Keratinocyte (primary cell): ENCODE measurements at regions not wholly inside any gene's neighbourhood (a gene's known extent, or its start where the extent isn't known, plus 50 kb on each side); places are given as distances from the start of the nearest gene placed in this dataset.

Experiments used
- DNase-seq: peaks from one replicate; pipeline ENCODE4 v3.0.0-alpha.2; 2011; ENCODE audit warnings: low read depth, missing footprints, low spot score
- FAIRE-seq: peaks from 2 replicates; lab custom pipeline; 2011; peaks lifted over from hg19 to GRCh38; lab: Jason Lieb, UNC
- H2AFZ ChIP-seq: 2 replicates; pipeline ENCODE4 v1.6.0; 2012; ENCODE audit warnings: low read length, control low read depth, inconsistent platforms; ENCODE audit not compliant: control insufficient read depth
- H3K27ac ChIP-seq: 2 replicates; pipeline ENCODE4 v1.5.1; 2011; ENCODE audit warnings: low read length; ENCODE audit not compliant: control insufficient read depth, insufficient read depth
- H3K27me3 ChIP-seq: 3 replicates; pipeline ENCODE4 v1.6.0; 2011; ENCODE audit warnings: low read length; ENCODE audit not compliant: control insufficient read depth, insufficient read depth; ENCODE audit errors: extremely low read depth
- H3K36me3 ChIP-seq, 2 experiments: 2 replicates in 1 of 2; 3 replicates in 1 of 2; pipeline ENCODE4 v1.5.1; 2011; ENCODE audit warnings: low read length in 2 of 2, mild to moderate bottlenecking in 1 of 2; ENCODE audit not compliant: control insufficient read depth in 2 of 2, insufficient read depth in 2 of 2; ENCODE audit errors: extremely low read depth in 1 of 2
- H3K4me1 ChIP-seq: 3 replicates; pipeline ENCODE4 v1.5.1; 2011; ENCODE audit warnings: low read length; ENCODE audit not compliant: control insufficient read depth, insufficient read depth; ENCODE audit errors: extremely low read depth
- H3K4me2 ChIP-seq: 3 replicates; pipeline ENCODE4 v1.6.0; 2011; ENCODE audit warnings: low read depth, low read length; ENCODE audit not compliant: control insufficient read depth, insufficient read depth; ENCODE audit errors: extremely low read depth
- H3K4me3 ChIP-seq, 3 experiments: fragments of 200-600 bp in 1 of 3; sonication (generic) in 1 of 3; 2 replicates in 2 of 3; 3 replicates in 1 of 3; pipeline ENCODE4 v1.5.1; 2011 to 2016; ENCODE audit warnings: low read length in 3 of 3, mild to moderate bottlenecking in 3 of 3, control low read depth in 2 of 3, inconsistent platforms in 1 of 3, low read depth in 1 of 3, mixed read lengths in 1 of 3, mixed run types in 1 of 3, moderate library complexity in 1 of 3; ENCODE audit not compliant: control insufficient read depth in 2 of 3, insufficient read depth in 2 of 3; ENCODE audit errors: extremely low read depth in 1 of 3
- H3K79me2 ChIP-seq: 2 replicates; pipeline ENCODE4 v1.6.0; 2012; ENCODE audit warnings: low read length; ENCODE audit not compliant: control insufficient read depth, insufficient read depth
- H3K9ac ChIP-seq: 3 replicates; pipeline ENCODE4 v1.6.0; 2011; ENCODE audit warnings: low read length; ENCODE audit not compliant: control insufficient read depth, insufficient read depth; ENCODE audit errors: extremely low read depth
- H3K9me1 ChIP-seq: 3 replicates; pipeline ENCODE4 v1.6.0; 2011; ENCODE audit warnings: low read length; ENCODE audit not compliant: control insufficient read depth, insufficient read depth; ENCODE audit errors: extremely low read depth
- H3K9me3 ChIP-seq: 2 replicates; pipeline ENCODE4 v1.5.1; 2012; ENCODE audit warnings: low read depth, low read length; ENCODE audit not compliant: control insufficient read depth
- H4K20me1 ChIP-seq: 3 replicates; pipeline ENCODE4 v1.6.0; 2011; ENCODE audit warnings: low read length; ENCODE audit not compliant: control insufficient read depth, insufficient read depth; ENCODE audit errors: extremely low read depth
- CTCF ChIP-seq, 3 experiments: IDR thresholded peaks in 1 of 3; conservative IDR thresholded peaks in 1 of 3; optimal IDR thresholded peaks in 1 of 3; 2 replicates in 2 of 3; 3 replicates in 1 of 3; pipeline versions ENCODE3 to v1.5.1; 2011; ENCODE audit warnings: low read length in 3 of 3, mild to moderate bottlenecking in 3 of 3, moderate library complexity in 2 of 3, control low read depth in 1 of 3, inconsistent platforms in 1 of 3; ENCODE audit not compliant: insufficient read depth in 2 of 3; ENCODE audit errors: extremely low read depth in 1 of 3
- EZH2 ChIP-seq: IDR thresholded peaks from one replicate; pipeline ENCODE4 v1.6.1; 2012; ENCODE audit warnings: inconsistent platforms, mild to moderate bottlenecking, low read length, moderate library complexity
- dilution Hi-C: fragments of 300-500 bp; cut with MboI; formaldehyde crosslinking; loops from one replicate; pipeline ENCODE4 v1.7.0; 2020; ENCODE audit warnings: low sequenced_read_pairs; ENCODE audit not compliant: extremely low pct_ligation_motif_present

GRCh38 chr4:135277980-135278315 is 1076.4 kb upstream of the PABPC4L start:
- TF ChIP-seq CTCF (optimal IDR thresholded peaks at IDR 0.05 in 1 of 3, IDR thresholded peaks at IDR 0.05 in 1 of 3, conservative IDR thresholded peaks at IDR 0.05 in 1 of 3; ENCODE audit: extremely low read depth in 1 of 3, insufficient read depth in 2 of 3, low read length in 3 of 3): no peak
- no peak for TF ChIP-seq EZH2
- DNase-seq (no peak), FAIRE-seq (no peak)
- Histone ChIP-seq H3K36me3 (no peaks in the 10 kb centered on the region), H3K4me3 (no peak overlapping the region), H3K9me3 (no peaks in the 10 kb centered on the region), H3K27me3 (no peaks in the 10 kb centered on the region), H3K79me2 (no peaks in the 10 kb centered on the region), H3K4me1 (no peaks in the 10 kb centered on the region), H2AFZ (no peak overlapping the region), H4K20me1 (no peaks in the 10 kb centered on the region), H3K4me2 (no peak overlapping the region), H3K9ac (no peak overlapping the region), H3K9me1 (no peaks in the 10 kb centered on the region), H3K27ac (no peak overlapping the region)
- dilution Hi-C loops: no loop called here

GRCh38 chr4:135277068-135277979 is 1075.7 kb upstream of the PABPC4L start:
- Histone ChIP-seq H3K9ac (no peak overlapping the region), H3K79me2 (no peaks in the 10 kb centered on the region), H4K20me1 (no peaks in the 10 kb centered on the region), H3K27me3 (no peaks in the 10 kb centered on the region), H3K9me1 (no peaks in the 10 kb centered on the region), H3K4me1 (no peaks in the 10 kb centered on the region), H3K4me3 (no peak overlapping the region), H3K27ac (no peak overlapping the region), H3K36me3 (no peaks in the 10 kb centered on the region), H2AFZ (no peak overlapping the region), H3K9me3 (no peaks in the 10 kb centered on the region), H3K4me2 (no peak overlapping the region)
- FAIRE-seq (no peak), DNase-seq (no peak)
- dilution Hi-C loops: no loop called here
- TF ChIP-seq CTCF (optimal IDR thresholded peaks at IDR 0.05 in 1 of 3, IDR thresholded peaks at IDR 0.05 in 1 of 3, conservative IDR thresholded peaks at IDR 0.05 in 1 of 3; ENCODE audit: extremely low read depth in 1 of 3, insufficient read depth in 2 of 3, low read length in 3 of 3): no peak
- no peak for TF ChIP-seq EZH2
